ENCODE measurements at regions not wholly inside any gene's neighbourhood (a gene's known extent, or its start where the extent isn't known, plus 50 kb on each side); places are given as distances from the start of the nearest gene placed in this dataset.

- TF ChIP-seq TCF7L2 (IDR thresholded peaks at IDR 0.05; ENCODE audit: low read depth, low read length) (peak; percentile 77), GATA4 (IDR thresholded peaks at IDR 0.05; ENCODE audit: borderline replicate concordance, low read depth) (peak; percentile 75; the same call in 1 of the 2 replicates), CCDC6 (CRISPR knock-in tag; IDR thresholded peaks at IDR 0.05) (0 out of 2 replicates have a peak, but pooled peaks have one; percentile 31), ZNF441 (CRISPR knock-in tag; IDR thresholded peaks at IDR 0.05; ENCODE audit: borderline replicate concordance) (peak; percentile 66; the same call in 1 of the 2 replicates), ZC3H4 (CRISPR knock-in tag; IDR thresholded peaks at IDR 0.05; ENCODE audit: borderline replicate concordance) (no peak), CENPT (CRISPR knock-in tag; IDR thresholded peaks at IDR 0.05; ENCODE audit: low read depth) (no peak), HMG20A (CRISPR knock-in tag; IDR thresholded peaks at IDR 0.05; ENCODE audit: borderline replicate concordance) (peak; percentile 92), ATF1 (CRISPR knock-in tag; IDR thresholded peaks at IDR 0.05) (peak; percentile 51; the same call in 1 of the 2 replicates), FOXC1 (CRISPR knock-in tag; IDR thresholded peaks at IDR 0.05; ENCODE audit: borderline replicate concordance) (no peak), NFYB (CRISPR knock-in tag; IDR thresholded peaks at IDR 0.05) (no peak), ELF3 (CRISPR knock-in tag; IDR thresholded peaks at IDR 0.05) (peak; percentile 79), RBAK (CRISPR knock-in tag; IDR thresholded peaks at IDR 0.05) (no peak), ZNF549 (CRISPR knock-in tag; IDR thresholded peaks at IDR 0.05) (no peak), ZNF737 (CRISPR knock-in tag; IDR thresholded peaks at IDR 0.05; ENCODE audit: borderline replicate concordance) (no peak), ZNF292 (CRISPR knock-in tag; IDR thresholded peaks at IDR 0.05; ENCODE audit: borderline replicate concordance, low read depth) (0 out of 2 replicates have a peak, but pooled peaks have one; percentile 25), ASH2L (IDR thresholded peaks at IDR 0.05; ENCODE audit: insufficient read length, low read depth, low read length) (peak; percentile 63), KLF9 (CRISPR knock-in tag; IDR thresholded peaks at IDR 0.05; ENCODE audit: low read depth) (no peak), ZBTB7B (CRISPR knock-in tag; IDR thresholded peaks at IDR 0.05) (0 out of 2 replicates have a peak, but pooled peaks have one; percentile 35), ZFY (CRISPR knock-in tag; IDR thresholded peaks at IDR 0.05) (0 out of 2 replicates have a peak, but pooled peaks have one; percentile 42), KDM3A (CRISPR knock-in tag; IDR thresholded peaks at IDR 0.05; ENCODE audit: low read depth) (peak; percentile 28; the same call in 1 of the 2 replicates), KDM2A (CRISPR knock-in tag; IDR thresholded peaks at IDR 0.05; ENCODE audit: borderline replicate concordance, low read depth) (no peak), SALL1 (CRISPR knock-in tag; IDR thresholded peaks at IDR 0.05) (peak; percentile 78; the same call in 1 of the 2 replicates), SMAD9 (CRISPR knock-in tag; IDR thresholded peaks at IDR 0.05) (no peak), FOXJ3 (CRISPR knock-in tag; IDR thresholded peaks at IDR 0.05; ENCODE audit: borderline replicate concordance) (peak; percentile 84; the same call in 1 of the 2 replicates), ZNF331 (CRISPR knock-in tag; IDR thresholded peaks at IDR 0.05) (peak; percentile 83; the same call in 1 of the 2 replicates)
- TF ChIP-seq, protein P1, sequence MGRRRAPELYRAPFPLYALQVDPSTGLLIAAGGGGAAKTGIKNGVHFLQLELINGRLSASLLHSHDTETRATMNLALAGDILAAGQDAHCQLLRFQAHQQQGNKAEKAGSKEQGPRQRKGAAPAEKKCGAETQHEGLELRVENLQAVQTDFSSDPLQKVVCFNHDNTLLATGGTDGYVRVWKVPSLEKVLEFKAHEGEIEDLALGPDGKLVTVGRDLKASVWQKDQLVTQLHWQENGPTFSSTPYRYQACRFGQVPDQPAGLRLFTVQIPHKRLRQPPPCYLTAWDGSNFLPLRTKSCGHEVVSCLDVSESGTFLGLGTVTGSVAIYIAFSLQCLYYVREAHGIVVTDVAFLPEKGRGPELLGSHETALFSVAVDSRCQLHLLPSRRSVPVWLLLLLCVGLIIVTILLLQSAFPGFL (CRISPR knock-in tag; IDR thresholded peaks at IDR 0.05), result no peak
- TF ChIP-seq, protein P2, sequence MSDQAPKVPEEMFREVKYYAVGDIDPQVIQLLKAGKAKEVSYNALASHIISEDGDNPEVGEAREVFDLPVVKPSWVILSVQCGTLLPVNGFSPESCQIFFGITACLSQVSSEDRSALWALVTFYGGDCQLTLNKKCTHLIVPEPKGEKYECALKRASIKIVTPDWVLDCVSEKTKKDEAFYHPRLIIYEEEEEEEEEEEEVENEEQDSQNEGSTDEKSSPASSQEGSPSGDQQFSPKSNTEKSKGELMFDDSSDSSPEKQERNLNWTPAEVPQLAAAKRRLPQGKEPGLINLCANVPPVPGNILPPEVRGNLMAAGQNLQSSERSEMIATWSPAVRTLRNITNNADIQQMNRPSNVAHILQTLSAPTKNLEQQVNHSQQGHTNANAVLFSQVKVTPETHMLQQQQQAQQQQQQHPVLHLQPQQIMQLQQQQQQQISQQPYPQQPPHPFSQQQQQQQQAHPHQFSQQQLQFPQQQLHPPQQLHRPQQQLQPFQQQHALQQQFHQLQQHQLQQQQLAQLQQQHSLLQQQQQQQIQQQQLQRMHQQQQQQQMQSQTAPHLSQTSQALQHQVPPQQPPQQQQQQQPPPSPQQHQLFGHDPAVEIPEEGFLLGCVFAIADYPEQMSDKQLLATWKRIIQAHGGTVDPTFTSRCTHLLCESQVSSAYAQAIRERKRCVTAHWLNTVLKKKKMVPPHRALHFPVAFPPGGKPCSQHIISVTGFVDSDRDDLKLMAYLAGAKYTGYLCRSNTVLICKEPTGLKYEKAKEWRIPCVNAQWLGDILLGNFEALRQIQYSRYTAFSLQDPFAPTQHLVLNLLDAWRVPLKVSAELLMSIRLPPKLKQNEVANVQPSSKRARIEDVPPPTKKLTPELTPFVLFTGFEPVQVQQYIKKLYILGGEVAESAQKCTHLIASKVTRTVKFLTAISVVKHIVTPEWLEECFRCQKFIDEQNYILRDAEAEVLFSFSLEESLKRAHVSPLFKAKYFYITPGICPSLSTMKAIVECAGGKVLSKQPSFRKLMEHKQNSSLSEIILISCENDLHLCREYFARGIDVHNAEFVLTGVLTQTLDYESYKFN (CRISPR knock-in tag; conservative IDR thresholded peaks at IDR 0.05), result peak; percentile 92
- TF ChIP-seq, protein P3, sequence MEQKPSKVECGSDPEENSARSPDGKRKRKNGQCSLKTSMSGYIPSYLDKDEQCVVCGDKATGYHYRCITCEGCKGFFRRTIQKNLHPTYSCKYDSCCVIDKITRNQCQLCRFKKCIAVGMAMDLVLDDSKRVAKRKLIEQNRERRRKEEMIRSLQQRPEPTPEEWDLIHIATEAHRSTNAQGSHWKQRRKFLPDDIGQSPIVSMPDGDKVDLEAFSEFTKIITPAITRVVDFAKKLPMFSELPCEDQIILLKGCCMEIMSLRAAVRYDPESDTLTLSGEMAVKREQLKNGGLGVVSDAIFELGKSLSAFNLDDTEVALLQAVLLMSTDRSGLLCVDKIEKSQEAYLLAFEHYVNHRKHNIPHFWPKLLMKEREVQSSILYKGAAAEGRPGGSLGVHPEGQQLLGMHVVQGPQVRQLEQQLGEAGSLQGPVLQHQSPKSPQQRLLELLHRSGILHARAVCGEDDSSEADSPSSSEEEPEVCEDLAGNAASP (CRISPR knock-in tag; IDR thresholded peaks at IDR 0.05; ENCODE audit: borderline replicate concordance), result peak; percentile 70; the same call in 1 of the 2 replicates
Measured at GRCh38 chr5:41638685-41639084, 128.3 kb upstream of the PLCXD3 start (continued).
